ENCODE measurements at regions not wholly inside any gene's neighbourhood (a gene's known extent, or its start where the extent isn't known, plus 50 kb on each side); places are given as distances from the start of the nearest gene placed in this dataset.

DNA sequence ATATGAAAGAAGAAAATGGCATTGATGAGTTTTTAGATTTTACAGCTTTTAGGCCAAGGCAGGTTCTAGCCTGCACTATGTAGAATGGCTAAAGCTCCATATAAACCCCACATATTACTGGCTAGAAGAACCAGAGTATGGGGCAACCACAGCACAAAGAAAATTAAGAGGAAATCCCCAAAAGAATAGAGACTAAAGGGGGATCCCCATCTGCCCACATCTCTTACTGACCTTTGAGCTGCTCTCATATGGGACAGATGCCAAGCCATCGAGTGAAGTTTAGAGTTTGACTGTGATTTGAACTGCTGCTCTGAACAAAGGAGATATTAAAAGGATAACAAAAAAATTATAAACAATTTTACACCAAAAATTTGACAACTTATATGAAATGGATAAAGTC, 102.2 kb upstream of the HAO2 start:
- Histone ChIP-seq H4K20me1 (ENCODE audit: insufficient read depth) (no peaks in the 10 kb centered on the region), H3K4me2 (ENCODE audit: low read length) (no peak overlapping the region), H3K4me3 (replicated peaks in 1 of 2; ENCODE audit: low read depth in 1 of 2, low read length in 2 of 2) (no peak overlapping the region), H3K9me3 (ENCODE audit: control insufficient read depth in 1 of 2, insufficient read depth in 1 of 2, low read depth in 1 of 2, low read length in 2 of 2) (no peaks in the 10 kb centered on the region), H3K36me3 (ENCODE audit: control insufficient read depth in 1 of 2, insufficient read depth in 2 of 2, low read length in 2 of 2) (no peaks in the 10 kb centered on the region), H3K79me2 (ENCODE audit: insufficient read depth, low read length) (no peaks in the 10 kb centered on the region), H3K27me3 (ENCODE audit: insufficient read depth, low read length) (no peaks in the 10 kb centered on the region), H3K4me1 (ENCODE audit: control insufficient read depth in 1 of 2, insufficient read depth in 2 of 2, low read length in 2 of 2) (no peaks in the 10 kb centered on the region), H3K9me2 (ENCODE audit: insufficient read depth) (no peaks in the 10 kb centered on the region), H2AFZ (ENCODE audit: low read depth, low read length, poor library complexity, severe bottlenecking) (no peak overlapping the region), H3K27ac (ENCODE audit: low read depth, low read length) (no peak overlapping the region), H3K9ac (ENCODE audit: low read length) (no peak overlapping the region)
- RAD21 ChIA-PET (ENCODE audit: low non-redundant PET in 1 of 2, low total read pairs in 2 of 2, uncharacterized antibody in 2 of 2, unreplicated experiment in 2 of 2) = no interaction called here
- no TSS peak for BruUV-seq (replicated peaks)
- ATAC-seq (no peak), DNase-seq (ENCODE audit: low read depth, low spot score) (no peak)
- POLR2A ChIA-PET = no interaction called here
- CTCF ChIA-PET = interaction anchor here (2.1 to 2.3 kb wide), 2 partner anchors 9 to 10 kb away, joined by 5 to 14 read pairs; no protein-coding TSS in a partner anchor
- TF ChIP-seq EZH2 (IDR thresholded peaks at IDR 0.05) (no peak), EZH2phosphoT487 (IDR thresholded peaks at IDR 0.05; ENCODE audit: borderline replicate concordance) (no peak), FOSL1 (IDR thresholded peaks at IDR 0.05; ENCODE audit: low read depth) (no peak), ATF3 (IDR thresholded peaks at IDR 0.05) (no peak), SIN3A (IDR thresholded peaks at IDR 0.05; ENCODE audit: low read depth) (no peak), POLR2A (IDR thresholded peaks at IDR 0.05; ENCODE audit: borderline replicate concordance, extremely low read depth, insufficient read depth, insufficient read length) (no peak)
- TF ChIP-seq, protein P1, sequence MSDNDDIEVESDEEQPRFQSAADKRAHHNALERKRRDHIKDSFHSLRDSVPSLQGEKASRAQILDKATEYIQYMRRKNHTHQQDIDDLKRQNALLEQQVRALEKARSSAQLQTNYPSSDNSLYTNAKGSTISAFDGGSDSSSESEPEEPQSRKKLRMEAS (IDR thresholded peaks at IDR 0.05) = no peak
- intact Hi-C loops (cut with micrococcal nuclease) = no loop called here

GRCh38 chr1:119266858-119267257, 101.7 kb upstream of the HAO2 start:
- Histone ChIP-seq H3K4me2 (ENCODE audit: low read length) (no peak overlapping the region), H3K79me2 (ENCODE audit: insufficient read depth, low read length) (no peaks in the 10 kb centered on the region), H4K20me1 (ENCODE audit: insufficient read depth) (no peaks in the 10 kb centered on the region), H3K27me3 (ENCODE audit: insufficient read depth, low read length) (no peaks in the 10 kb centered on the region), H2AFZ (ENCODE audit: low read depth, low read length, poor library complexity, severe bottlenecking) (no peak overlapping the region), H3K4me1 (ENCODE audit: control insufficient read depth in 1 of 2, insufficient read depth in 2 of 2, low read length in 2 of 2) (no peaks in the 10 kb centered on the region), H3K4me3 (replicated peaks in 1 of 2; ENCODE audit: low read depth in 1 of 2, low read length in 2 of 2) (no peak overlapping the region), H3K9me3 (ENCODE audit: control insufficient read depth in 1 of 2, insufficient read depth in 1 of 2, low read depth in 1 of 2, low read length in 2 of 2) (no peaks in the 10 kb centered on the region), H3K27ac (ENCODE audit: low read depth, low read length) (no peak overlapping the region), H3K36me3 (ENCODE audit: control insufficient read depth in 1 of 2, insufficient read depth in 2 of 2, low read length in 2 of 2) (no peaks in the 10 kb centered on the region), H3K9me2 (ENCODE audit: insufficient read depth) (no peaks in the 10 kb centered on the region), H3K9ac (ENCODE audit: low read length) (no peak overlapping the region)
- CTCF ChIA-PET = interaction anchor here (2.1 to 2.3 kb wide), 2 partner anchors 8 to 10 kb away, joined by 5 to 14 read pairs; no protein-coding TSS in a partner anchor
- intact Hi-C loops (cut with micrococcal nuclease) = no loop called here
- BruUV-seq (replicated peaks) = no TSS peak
- ATAC-seq = no peak
- RAD21 ChIA-PET (ENCODE audit: low non-redundant PET in 1 of 2, low total read pairs in 2 of 2, uncharacterized antibody in 2 of 2, unreplicated experiment in 2 of 2) = no interaction called here
- POLR2A ChIA-PET = no interaction called here
- DNase-seq (ENCODE audit: low read depth, low spot score) = no peak
- TF ChIP-seq ELF1 (IDR thresholded peaks at IDR 0.05; ENCODE audit: borderline replicate concordance, low read depth) (no peak), SRF (IDR thresholded peaks at IDR 0.05; ENCODE audit: low read depth) (no peak), EGR1 (IDR thresholded peaks at IDR 0.05; ENCODE audit: low read depth) (no peak), ATF3 (IDR thresholded peaks at IDR 0.05) (no peak), POLR2AphosphoS5 (IDR thresholded peaks at IDR 0.05; ENCODE audit: low read depth, low read length) (no peak), ZNF274 (IDR thresholded peaks at IDR 0.05; ENCODE audit: low read depth, low read length) (no peak)
- TF ChIP-seq, protein P2, sequence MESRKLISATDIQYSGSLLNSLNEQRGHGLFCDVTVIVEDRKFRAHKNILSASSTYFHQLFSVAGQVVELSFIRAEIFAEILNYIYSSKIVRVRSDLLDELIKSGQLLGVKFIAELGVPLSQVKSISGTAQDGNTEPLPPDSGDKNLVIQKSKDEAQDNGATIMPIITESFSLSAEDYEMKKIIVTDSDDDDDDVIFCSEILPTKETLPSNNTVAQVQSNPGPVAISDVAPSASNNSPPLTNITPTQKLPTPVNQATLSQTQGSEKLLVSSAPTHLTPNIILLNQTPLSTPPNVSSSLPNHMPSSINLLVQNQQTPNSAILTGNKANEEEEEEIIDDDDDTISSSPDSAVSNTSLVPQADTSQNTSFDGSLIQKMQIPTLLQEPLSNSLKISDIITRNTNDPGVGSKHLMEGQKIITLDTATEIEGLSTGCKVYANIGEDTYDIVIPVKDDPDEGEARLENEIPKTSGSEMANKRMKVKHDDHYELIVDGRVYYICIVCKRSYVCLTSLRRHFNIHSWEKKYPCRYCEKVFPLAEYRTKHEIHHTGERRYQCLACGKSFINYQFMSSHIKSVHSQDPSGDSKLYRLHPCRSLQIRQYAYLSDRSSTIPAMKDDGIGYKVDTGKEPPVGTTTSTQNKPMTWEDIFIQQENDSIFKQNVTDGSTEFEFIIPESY (IDR thresholded peaks at IDR 0.05; ENCODE audit: extremely low read depth, insufficient replicate concordance, low read length) = no peak
- TF ChIP-seq, protein P3, sequence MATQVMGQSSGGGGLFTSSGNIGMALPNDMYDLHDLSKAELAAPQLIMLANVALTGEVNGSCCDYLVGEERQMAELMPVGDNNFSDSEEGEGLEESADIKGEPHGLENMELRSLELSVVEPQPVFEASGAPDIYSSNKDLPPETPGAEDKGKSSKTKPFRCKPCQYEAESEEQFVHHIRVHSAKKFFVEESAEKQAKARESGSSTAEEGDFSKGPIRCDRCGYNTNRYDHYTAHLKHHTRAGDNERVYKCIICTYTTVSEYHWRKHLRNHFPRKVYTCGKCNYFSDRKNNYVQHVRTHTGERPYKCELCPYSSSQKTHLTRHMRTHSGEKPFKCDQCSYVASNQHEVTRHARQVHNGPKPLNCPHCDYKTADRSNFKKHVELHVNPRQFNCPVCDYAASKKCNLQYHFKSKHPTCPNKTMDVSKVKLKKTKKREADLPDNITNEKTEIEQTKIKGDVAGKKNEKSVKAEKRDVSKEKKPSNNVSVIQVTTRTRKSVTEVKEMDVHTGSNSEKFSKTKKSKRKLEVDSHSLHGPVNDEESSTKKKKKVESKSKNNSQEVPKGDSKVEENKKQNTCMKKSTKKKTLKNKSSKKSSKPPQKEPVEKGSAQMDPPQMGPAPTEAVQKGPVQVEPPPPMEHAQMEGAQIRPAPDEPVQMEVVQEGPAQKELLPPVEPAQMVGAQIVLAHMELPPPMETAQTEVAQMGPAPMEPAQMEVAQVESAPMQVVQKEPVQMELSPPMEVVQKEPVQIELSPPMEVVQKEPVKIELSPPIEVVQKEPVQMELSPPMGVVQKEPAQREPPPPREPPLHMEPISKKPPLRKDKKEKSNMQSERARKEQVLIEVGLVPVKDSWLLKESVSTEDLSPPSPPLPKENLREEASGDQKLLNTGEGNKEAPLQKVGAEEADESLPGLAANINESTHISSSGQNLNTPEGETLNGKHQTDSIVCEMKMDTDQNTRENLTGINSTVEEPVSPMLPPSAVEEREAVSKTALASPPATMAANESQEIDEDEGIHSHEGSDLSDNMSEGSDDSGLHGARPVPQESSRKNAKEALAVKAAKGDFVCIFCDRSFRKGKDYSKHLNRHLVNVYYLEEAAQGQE (IDR thresholded peaks at IDR 0.05; ENCODE audit: low read depth) = no peak

Data from HCT116 (cell line).